ENCODE measurements at regions not wholly inside any gene's neighbourhood (a gene's known extent, or its start where the extent isn't known, plus 50 kb on each side); places are given as distances from the start of the nearest gene placed in this dataset.

DNA sequence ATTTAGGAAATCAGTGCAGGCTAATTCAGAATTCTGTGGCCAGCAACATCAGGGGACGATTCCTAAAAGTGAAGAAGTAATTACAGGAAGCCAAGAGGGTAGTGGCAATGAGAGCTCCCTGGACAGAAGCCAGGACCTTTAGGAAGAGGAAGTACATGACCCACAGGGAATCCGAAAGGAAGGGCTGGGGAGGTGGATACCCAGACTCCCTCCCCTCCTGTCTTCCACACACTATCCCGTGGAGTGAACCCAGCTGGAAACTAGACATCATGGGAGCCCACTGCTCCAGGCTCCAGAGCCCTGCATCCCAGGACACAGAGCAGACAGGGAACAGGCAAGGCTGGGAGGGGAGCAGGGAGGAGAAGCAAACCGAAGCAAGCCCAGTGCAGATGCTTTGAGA, 83.0 kb downstream of the SNX5 start:
- ATAC-seq (ENCODE audit: low read depth) (no peak), DNase-seq (no peak)
- Mint-ChIP-seq H3K27ac (no peak overlapping the region), H3K4me1 (peaks cover 16% of the 10 kb centered on the region), H3K27me3 (peaks cover 2% of the 10 kb centered on the region), H3K4me3 (no peak overlapping the region), H3K36me3 (ENCODE audit: low read depth) (no peaks in the 10 kb centered on the region), H3K9me3 (peaks cover 10% of the 10 kb centered on the region)
- TF ChIP-seq, protein P1, sequence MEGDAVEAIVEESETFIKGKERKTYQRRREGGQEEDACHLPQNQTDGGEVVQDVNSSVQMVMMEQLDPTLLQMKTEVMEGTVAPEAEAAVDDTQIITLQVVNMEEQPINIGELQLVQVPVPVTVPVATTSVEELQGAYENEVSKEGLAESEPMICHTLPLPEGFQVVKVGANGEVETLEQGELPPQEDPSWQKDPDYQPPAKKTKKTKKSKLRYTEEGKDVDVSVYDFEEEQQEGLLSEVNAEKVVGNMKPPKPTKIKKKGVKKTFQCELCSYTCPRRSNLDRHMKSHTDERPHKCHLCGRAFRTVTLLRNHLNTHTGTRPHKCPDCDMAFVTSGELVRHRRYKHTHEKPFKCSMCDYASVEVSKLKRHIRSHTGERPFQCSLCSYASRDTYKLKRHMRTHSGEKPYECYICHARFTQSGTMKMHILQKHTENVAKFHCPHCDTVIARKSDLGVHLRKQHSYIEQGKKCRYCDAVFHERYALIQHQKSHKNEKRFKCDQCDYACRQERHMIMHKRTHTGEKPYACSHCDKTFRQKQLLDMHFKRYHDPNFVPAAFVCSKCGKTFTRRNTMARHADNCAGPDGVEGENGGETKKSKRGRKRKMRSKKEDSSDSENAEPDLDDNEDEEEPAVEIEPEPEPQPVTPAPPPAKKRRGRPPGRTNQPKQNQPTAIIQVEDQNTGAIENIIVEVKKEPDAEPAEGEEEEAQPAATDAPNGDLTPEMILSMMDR (IDR thresholded peaks at IDR 0.05), result no peak
- intact Hi-C loops (cut with micrococcal nuclease), result no loop called here
- CTCF ChIA-PET, result interaction anchor here (0.7 to 1.5 kb wide), 3 partner anchors 10 to 205 kb away, joined by 4 to 5 read pairs (median 4); partner anchors contain the start of gene RRBP1
- POLR2A ChIA-PET, result interaction anchor here (0.7 to 1.4 kb wide), 3 partner anchors 11 to 80 kb away, joined by 3 to 4 read pairs (median 3); no protein-coding TSS in a partner anchor

DNA sequence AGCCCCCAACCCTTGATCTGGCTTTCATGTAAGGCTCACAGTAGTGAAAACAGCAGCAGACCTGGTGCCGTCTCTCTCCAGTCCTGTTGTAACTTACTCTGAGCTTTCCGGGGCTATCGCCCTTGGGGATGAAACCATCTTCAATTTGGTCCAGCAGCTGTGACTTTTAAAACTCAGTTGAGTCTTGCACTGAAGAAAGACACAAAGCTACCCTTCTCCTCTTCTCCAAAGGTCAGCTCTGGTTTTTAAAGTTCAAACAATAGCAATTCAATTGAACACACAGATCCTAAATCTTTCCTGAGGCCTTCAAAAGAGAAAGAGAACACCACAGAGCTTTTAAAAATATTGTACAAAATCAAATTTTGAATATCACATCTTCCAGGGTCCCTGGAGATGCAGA, 83.5 kb downstream of the SNX5 start:
- DNase-seq (no peak), ATAC-seq (ENCODE audit: low read depth) (no peak)
- ChIA-PET POLR2A (interaction anchor here (1.4 kb wide), 1 partner anchor 11 kb away, joined by 3 read pairs; no protein-coding TSS in a partner anchor), CTCF (interaction anchor here (0.7 to 1.5 kb wide), 3 partner anchors 11 to 204 kb away, joined by 4 to 5 read pairs (median 4); partner anchors contain the start of gene RRBP1)
- TF ChIP-seq, protein P1 (IDR thresholded peaks at IDR 0.05), result no peak
- H3K4me1 Mint-ChIP-seq, result peaks cover 19% of the 10 kb centered on the region
- no peak overlapping the region for H3K4me3 Mint-ChIP-seq
- H3K9me3 Mint-ChIP-seq, result peaks cover 6% of the 10 kb centered on the region
- no peak overlapping the region for H3K27ac Mint-ChIP-seq
- peaks cover 2% of the 10 kb centered on the region for H3K27me3 Mint-ChIP-seq
- intact Hi-C loops (cut with micrococcal nuclease), result no loop called here
- no peaks in the 10 kb centered on the region for H3K36me3 Mint-ChIP-seq (ENCODE audit: low read depth)

DNA sequence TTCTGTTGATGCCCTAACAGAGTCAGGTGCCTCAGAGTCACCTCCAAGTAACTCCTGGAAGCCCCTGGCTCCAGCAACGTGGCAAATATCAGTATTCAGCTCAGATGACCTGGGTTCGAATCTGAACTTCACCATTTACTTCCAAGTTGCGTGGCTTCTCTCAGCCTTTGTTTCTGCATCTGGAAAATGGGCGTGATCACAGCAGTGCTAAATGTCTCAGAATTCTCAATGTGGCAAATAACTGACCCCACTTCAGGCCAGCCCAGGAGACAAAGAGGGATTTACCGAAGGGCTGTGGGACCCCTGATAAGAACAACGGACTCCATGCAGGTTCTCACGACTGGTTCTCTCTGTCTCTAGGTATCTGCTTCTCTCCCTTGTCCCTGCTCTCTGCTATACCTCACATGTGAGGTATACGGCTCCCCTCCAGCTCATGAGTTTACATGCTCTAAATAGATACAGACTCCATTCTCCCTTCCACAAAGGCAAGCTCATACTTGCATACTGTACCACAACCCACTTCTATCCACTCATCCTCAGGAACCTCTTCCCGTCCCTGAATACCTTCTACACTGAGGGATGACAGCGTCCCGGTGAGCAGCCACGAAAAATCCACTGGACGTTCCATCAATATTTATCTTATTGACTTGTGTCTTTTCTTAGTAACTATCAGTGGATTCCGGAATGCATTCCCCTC, 84.1 kb downstream of the SNX5 start:
- DNase-seq, result no peak
- TF ChIP-seq, protein P1 (IDR thresholded peaks at IDR 0.05), result no peak
- Mint-ChIP-seq H3K4me1 (peaks cover 25% of the 10 kb centered on the region), H3K36me3 (ENCODE audit: low read depth) (no peaks in the 10 kb centered on the region), H3K27ac (no peak overlapping the region), H3K27me3 (peaks cover 2% of the 10 kb centered on the region), H3K9me3 (peaks cover 2% of the 10 kb centered on the region), H3K4me3 (no peak overlapping the region)
- no peak for ATAC-seq (ENCODE audit: low read depth)
- ChIA-PET CTCF (interaction anchor here (1.0 to 1.5 kb wide), 2 partner anchors 202 to 204 kb away, joined by 4 to 5 read pairs; partner anchors contain the start of gene RRBP1), POLR2A (no interaction called here)
- intact Hi-C loops (cut with micrococcal nuclease), result no loop called here

DNA sequence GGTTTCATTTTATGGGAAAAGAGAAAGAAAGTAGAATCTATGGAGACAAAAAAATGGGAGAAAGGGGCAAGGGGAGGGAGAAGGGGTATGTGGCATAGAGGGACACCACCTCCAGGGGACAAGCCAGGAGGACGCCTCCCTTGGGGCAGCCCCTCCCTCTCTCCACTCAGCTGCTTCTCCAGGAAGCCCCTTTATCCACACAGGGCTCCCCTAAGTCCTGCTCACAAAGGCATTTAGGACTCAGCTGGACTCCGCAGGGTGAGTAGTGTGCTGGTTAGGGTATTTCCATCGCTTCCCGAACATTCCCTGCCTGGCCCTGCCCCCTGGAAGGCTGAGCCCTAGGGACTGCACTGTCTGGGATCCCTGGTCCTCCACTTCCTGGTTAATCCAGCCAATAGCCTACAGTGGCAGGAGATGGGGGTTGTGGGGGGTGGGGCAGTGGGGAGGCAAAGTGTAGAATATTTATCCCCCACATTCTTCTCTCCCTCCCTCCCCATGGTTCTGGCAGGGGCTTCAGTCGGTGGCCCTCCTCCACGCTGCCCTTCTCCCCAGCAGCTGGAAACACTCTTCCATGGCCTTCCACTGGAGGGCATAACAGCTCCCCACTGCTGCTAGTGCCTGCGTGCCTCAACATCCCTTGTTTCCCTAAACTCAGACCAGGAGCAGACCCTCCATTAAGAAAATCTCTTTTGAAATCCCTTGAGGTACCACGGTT, 84.8 kb downstream of the SNX5 start:
- ChIA-PET POLR2A (no interaction called here), CTCF (interaction anchor here (1.0 to 1.5 kb wide), 2 partner anchors 201 to 203 kb away, joined by 4 to 5 read pairs; partner anchors contain the start of gene RRBP1)
- ATAC-seq (ENCODE audit: low read depth), result no peak
- Mint-ChIP-seq H3K4me1 (peaks cover 32% of the 10 kb centered on the region), H3K36me3 (ENCODE audit: low read depth) (no peaks in the 10 kb centered on the region), H3K27me3 (peaks cover 2% of the 10 kb centered on the region), H3K27ac (no peak overlapping the region), H3K4me3 (no peak overlapping the region), H3K9me3 (no peaks in the 10 kb centered on the region)
- TF ChIP-seq, protein P1 (IDR thresholded peaks at IDR 0.05), result no peak
- no peak for DNase-seq
- intact Hi-C loops (cut with micrococcal nuclease), result no loop called here
